NCI-H2227 (cell line): ENCODE measurements at regions not wholly inside any gene's neighbourhood (a gene's known extent, or its start where the extent isn't known, plus 50 kb on each side); places are given as distances from the start of the nearest gene placed in this dataset.

Experiments
- DNase-seq: peaks from one replicate; lab custom pipeline; 2025; ENCODE audit not compliant: unreplicated experiment; lab: John Stamatoyannopoulos, UW

- DNase-seq: no peak
Measured at GRCh38 chr3:23664459-23664858, 141.3 kb upstream of the UBE2E1 start.

GRCh38 chr3:23665741-23666140 is 140.0 kb upstream of the UBE2E1 start:
- no peak for DNase-seq

- no peak for DNase-seq
Measured at GRCh38 chr3:23666818-23667217, 138.9 kb upstream of the UBE2E1 start.

GRCh38 chr3:23667536-23668429 is 138.0 kb upstream of the UBE2E1 start:
- no peak for DNase-seq

- DNase-seq: no peak
Measured at GRCh38 chr3:23668430-23668904, 137.3 kb upstream of the UBE2E1 start.

GRCh38 chr3:23669541-23670255 is 136.1 kb upstream of the UBE2E1 start:
- no peak for DNase-seq

GRCh38 chr3:23671851-23672589 is 133.7 kb upstream of the UBE2E1 start:
- DNase-seq: peak; percentile 42

GRCh38 chr3:23672628-23673027 is 133.1 kb upstream of the UBE2E1 start:
- no peak for DNase-seq

GRCh38 chr3:23675010-23675409 is 130.7 kb upstream of the UBE2E1 start:
- no peak for DNase-seq

- no peak for DNase-seq
Measured at GRCh38 chr3:23676093-23676492, 129.7 kb upstream of the UBE2E1 start.

- DNase-seq: no peak
Measured at GRCh38 chr3:23682646-23683045, 123.1 kb upstream of the UBE2E1 start.

GRCh38 chr3:23685541-23686258 is 120.1 kb upstream of the UBE2E1 start:
- DNase-seq: peak; percentile 9

GRCh38 chr3:23686519-23686918 is 119.2 kb upstream of the UBE2E1 start:
- DNase-seq: no peak

GRCh38 chr3:23691357-23691895 is 114.3 kb upstream of the UBE2E1 start:
- no peak for DNase-seq

- peak; percentile 67 for DNase-seq
Measured at GRCh38 chr3:23696842-23697241, 108.9 kb upstream of the UBE2E1 start.

GRCh38 chr3:23697416-23697815 is 108.3 kb upstream of the UBE2E1 start:
- DNase-seq: peak; percentile 55

- no peak for DNase-seq
Measured at GRCh38 chr3:23698652-23699313, 107.0 kb upstream of the UBE2E1 start.

GRCh38 chr3:23700616-23701015 is 105.1 kb upstream of the UBE2E1 start:
- DNase-seq: no peak

GRCh38 chr3:23701716-23702597 is 103.8 kb upstream of the UBE2E1 start:
- DNase-seq: no peak
